ENCODE measurements at regions not wholly inside any gene's neighbourhood (a gene's known extent, or its start where the extent isn't known, plus 50 kb on each side); places are given as distances from the start of the nearest gene placed in this dataset.

- H3K4me2 ChIP-seq (ENCODE audit: low read length) = no peak overlapping the region
- H3K36me3 ChIP-seq (ENCODE audit: insufficient read depth, low read length) = no peaks in the 10 kb centered on the region
- H3K9me2 ChIP-seq (ENCODE audit: insufficient read depth, low read length) = no peaks in the 10 kb centered on the region
- no peaks in the 10 kb centered on the region for H3K4me1 ChIP-seq (ENCODE audit: insufficient read depth, low read length, poor library complexity, severe bottlenecking)
- DNase-seq (ENCODE audit: low spot score) = no peak
- no peak overlapping the region for H2AFZ ChIP-seq (ENCODE audit: low read length)
- H3K79me2 ChIP-seq (ENCODE audit: insufficient read depth, low read depth, low read length) = no peaks in the 10 kb centered on the region
- H4K20me1 ChIP-seq (ENCODE audit: insufficient read depth, low read length) = no peaks in the 10 kb centered on the region
- no TSS peak for BruUV-seq (replicated peaks)
- H3K27ac ChIP-seq (ENCODE audit: low read depth, low read length, poor library complexity, severe bottlenecking) = no peak overlapping the region
- H3K9me3 ChIP-seq (ENCODE audit: low read length) = no peaks in the 10 kb centered on the region
- intact Hi-C loops (cut with micrococcal nuclease; ENCODE audit: unreplicated experiment) = no loop called here
- no peak for TF ChIP-seq CTCF (conservative IDR thresholded peaks at IDR 0.05; ENCODE audit: low read length)
- H3K4me3 ChIP-seq (ENCODE audit: low read depth, low read length, poor library complexity, severe bottlenecking) = no peak overlapping the region
- ChIA-PET CTCF (ENCODE audit: unreplicated experiment) (no interaction called here), POLR2A (interaction anchor here (0.9 kb wide), 1 partner anchor 1830 kb away, joined by 3 read pairs; no protein-coding TSS in a partner anchor)
Measured at GRCh38 chr6:167524261-167525111, 199.6 kb downstream of the TTLL2 start.

GRCh38 chr6:167525774-167526173 is 200.9 kb downstream of the TTLL2 start:
- intact Hi-C loops (cut with micrococcal nuclease; ENCODE audit: unreplicated experiment) = no loop called here
- DNase-seq (ENCODE audit: low spot score) = no peak
- no peaks in the 10 kb centered on the region for H3K4me1 ChIP-seq (ENCODE audit: insufficient read depth, low read length, poor library complexity, severe bottlenecking)
- ChIA-PET CTCF (ENCODE audit: unreplicated experiment) (no interaction called here), POLR2A (interaction anchor here (0.6 to 1.0 kb wide), 2 partner anchors 126 to 174 kb away, joined by 3 read pairs; no protein-coding TSS in a partner anchor)
- H3K9me3 ChIP-seq (ENCODE audit: low read length) = no peaks in the 10 kb centered on the region
- no peaks in the 10 kb centered on the region for H3K79me2 ChIP-seq (ENCODE audit: insufficient read depth, low read depth, low read length)
- no peak overlapping the region for H3K4me2 ChIP-seq (ENCODE audit: low read length)
- H2AFZ ChIP-seq (ENCODE audit: low read length) = no peak overlapping the region
- H3K27ac ChIP-seq (ENCODE audit: low read depth, low read length, poor library complexity, severe bottlenecking) = no peak overlapping the region
- H3K9me2 ChIP-seq (ENCODE audit: insufficient read depth, low read length) = no peaks in the 10 kb centered on the region
- no peak overlapping the region for H3K4me3 ChIP-seq (ENCODE audit: low read depth, low read length, poor library complexity, severe bottlenecking)
- no peaks in the 10 kb centered on the region for H3K36me3 ChIP-seq (ENCODE audit: insufficient read depth, low read length)
- H4K20me1 ChIP-seq (ENCODE audit: insufficient read depth, low read length) = no peaks in the 10 kb centered on the region
- no TSS peak for BruUV-seq (replicated peaks)
- TF ChIP-seq EZH2phosphoT487 (IDR thresholded peaks at IDR 0.05; ENCODE audit: borderline replicate concordance, low read depth, low read length) (no peak), CTCF (conservative IDR thresholded peaks at IDR 0.05; ENCODE audit: low read length) (no peak)
